Uterus (tissue), 2 donors: ENCODE measurements at regions not wholly inside any gene's neighbourhood (a gene's known extent, or its start where the extent isn't known, plus 50 kb on each side); places are given as distances from the start of the nearest gene placed in this dataset.

Experiments used
- POLR2A ChIP-seq, 2 donors: fragments of 450-650 bp; IDR thresholded peaks; one replicate each; pipeline ENCODE4 v1.6.1; 2016; ENCODE audit warnings: antibody characterized with exemption in 2 of 2, mild to moderate bottlenecking in 1 of 2, moderate library complexity in 1 of 2
- TF ChIP-seq, protein P1 (sequence below), 4 experiments: fragments of 200-600 bp in 2 of 4; fragments of 450-650 bp in 2 of 4; sonication (generic) in 2 of 4; IDR thresholded peaks; one replicate each; pipeline ENCODE4 v1.5.1; 2016 to 2019; ENCODE audit warnings: antibody characterized with exemption in 4 of 4, mild to moderate bottlenecking in 2 of 4, moderate library complexity in 1 of 4

DNA sequence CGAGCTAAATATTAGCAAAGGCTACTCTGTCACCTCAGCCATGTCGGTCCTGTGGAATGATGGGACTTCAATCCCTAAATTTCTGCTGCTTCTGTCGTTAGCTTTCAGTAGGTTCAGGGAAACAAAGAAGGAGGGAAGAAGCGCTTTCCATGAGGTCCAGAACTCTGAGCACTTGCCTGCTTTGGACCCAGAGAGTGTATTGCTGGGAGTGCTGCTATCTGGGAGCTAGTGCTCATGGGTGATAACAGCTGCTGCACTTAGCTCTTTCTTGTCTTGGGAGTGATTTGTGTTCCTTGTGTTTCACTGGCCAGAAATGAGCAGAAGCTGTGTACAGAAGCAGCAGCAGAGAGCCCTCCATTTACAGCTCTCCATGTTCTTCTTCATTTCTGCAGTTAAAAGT, 369.8 kb downstream of the DIPK2A start:
- TF ChIP-seq, protein P1, sequence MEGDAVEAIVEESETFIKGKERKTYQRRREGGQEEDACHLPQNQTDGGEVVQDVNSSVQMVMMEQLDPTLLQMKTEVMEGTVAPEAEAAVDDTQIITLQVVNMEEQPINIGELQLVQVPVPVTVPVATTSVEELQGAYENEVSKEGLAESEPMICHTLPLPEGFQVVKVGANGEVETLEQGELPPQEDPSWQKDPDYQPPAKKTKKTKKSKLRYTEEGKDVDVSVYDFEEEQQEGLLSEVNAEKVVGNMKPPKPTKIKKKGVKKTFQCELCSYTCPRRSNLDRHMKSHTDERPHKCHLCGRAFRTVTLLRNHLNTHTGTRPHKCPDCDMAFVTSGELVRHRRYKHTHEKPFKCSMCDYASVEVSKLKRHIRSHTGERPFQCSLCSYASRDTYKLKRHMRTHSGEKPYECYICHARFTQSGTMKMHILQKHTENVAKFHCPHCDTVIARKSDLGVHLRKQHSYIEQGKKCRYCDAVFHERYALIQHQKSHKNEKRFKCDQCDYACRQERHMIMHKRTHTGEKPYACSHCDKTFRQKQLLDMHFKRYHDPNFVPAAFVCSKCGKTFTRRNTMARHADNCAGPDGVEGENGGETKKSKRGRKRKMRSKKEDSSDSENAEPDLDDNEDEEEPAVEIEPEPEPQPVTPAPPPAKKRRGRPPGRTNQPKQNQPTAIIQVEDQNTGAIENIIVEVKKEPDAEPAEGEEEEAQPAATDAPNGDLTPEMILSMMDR (IDR thresholded peaks at IDR 0.05): no peak
- TF ChIP-seq POLR2A (IDR thresholded peaks at IDR 0.05): no peak
